Fibroblast of upper back skin (primary cell): ENCODE measurements at regions not wholly inside any gene's neighbourhood (a gene's known extent, or its start where the extent isn't known, plus 50 kb on each side); places are given as distances from the start of the nearest gene placed in this dataset.
"Not testable (repeated sequence)": the region's sequence is repeated elsewhere in the genome, so short reads cannot be mapped to it uniquely, and the experiment has no call there.

Experiments
- DNase-seq: peaks from one replicate; pipeline ENCODE4 v3.0.0-alpha.2; 2013

DNA sequence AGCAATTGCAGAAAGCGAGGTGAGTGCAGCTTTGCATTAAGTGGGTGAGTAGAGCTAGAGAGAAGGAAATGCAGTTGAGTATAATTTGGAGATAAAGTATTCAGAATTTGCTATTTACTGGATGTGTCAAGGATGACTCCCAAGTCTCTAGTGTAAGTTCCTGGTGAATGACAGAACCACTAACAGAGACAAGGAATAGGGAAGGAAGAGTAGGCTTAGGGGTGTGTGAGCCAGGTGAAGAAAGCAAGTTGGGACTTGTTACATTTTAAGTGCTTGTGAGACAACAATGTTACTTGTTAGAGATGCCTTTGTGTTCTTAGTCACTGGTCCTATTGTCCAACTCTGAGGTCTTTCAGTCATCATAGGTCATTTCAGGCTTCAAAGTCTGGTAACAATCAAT is 70.8 kb downstream of the TBC1D26 start:
- DNase-seq, result not testable (repeated sequence)

DNA sequence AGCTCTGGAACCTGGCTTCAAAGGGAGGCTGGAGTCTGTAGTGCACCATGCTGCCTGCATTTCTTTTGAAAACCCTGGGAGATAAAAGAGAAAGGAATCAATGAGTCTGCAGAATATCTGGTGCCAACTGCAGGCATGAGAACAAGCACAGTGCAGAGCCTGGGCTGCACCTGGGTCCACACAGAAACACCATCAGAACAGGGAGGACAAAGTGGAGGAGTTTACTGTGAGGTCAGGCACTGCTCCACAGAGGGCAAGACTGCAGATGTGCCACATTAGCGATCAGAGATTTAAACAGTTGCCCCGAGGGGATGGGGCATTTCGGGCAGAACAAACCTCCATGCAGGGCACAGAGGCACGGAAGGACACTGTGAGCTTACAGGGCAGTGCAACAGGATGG is 74.7 kb downstream of the TBC1D26 start:
- not testable (repeated sequence) for DNase-seq

DNA sequence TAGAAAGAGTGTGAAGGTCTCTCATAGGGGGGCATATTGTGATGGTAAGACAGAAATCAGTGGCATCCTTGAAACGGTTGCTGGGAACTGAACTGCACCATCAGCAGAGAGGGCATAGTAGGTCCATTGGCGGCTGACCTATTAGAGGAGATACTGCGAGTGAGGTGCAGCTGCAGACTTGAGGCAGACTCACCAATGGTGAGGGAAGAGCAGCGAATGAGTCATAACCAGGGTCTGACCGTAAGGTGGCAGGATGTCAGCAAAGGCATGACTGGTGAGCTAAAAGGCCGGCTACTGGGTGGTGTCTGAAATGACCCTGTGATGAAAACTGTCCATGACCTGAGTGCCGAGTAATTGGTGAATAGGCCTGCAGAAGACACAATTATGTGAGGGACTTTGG is 81.3 kb downstream of the TBC1D26 start:
- DNase-seq, result not testable (repeated sequence)

DNA sequence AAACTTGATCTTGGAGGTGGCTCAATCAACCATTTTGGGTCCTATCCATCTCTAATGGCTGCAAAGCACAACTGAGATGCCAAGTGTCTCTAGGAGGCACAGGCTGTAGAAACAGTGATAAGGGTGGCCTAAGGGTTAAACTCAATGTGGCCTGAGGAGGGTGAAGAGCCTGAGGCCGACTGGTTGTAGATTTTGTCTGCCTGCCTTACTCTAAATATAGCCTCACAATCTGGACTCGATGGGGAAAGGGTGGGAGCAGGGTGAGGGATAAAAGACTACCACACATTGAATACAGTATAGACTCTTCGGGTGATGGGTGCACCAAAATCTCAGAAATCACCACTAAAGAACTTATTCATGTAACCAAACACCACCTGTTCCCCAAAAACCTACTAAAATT is 81.9 kb downstream of the TBC1D26 start:
- DNase-seq, result not testable (repeated sequence)

DNA sequence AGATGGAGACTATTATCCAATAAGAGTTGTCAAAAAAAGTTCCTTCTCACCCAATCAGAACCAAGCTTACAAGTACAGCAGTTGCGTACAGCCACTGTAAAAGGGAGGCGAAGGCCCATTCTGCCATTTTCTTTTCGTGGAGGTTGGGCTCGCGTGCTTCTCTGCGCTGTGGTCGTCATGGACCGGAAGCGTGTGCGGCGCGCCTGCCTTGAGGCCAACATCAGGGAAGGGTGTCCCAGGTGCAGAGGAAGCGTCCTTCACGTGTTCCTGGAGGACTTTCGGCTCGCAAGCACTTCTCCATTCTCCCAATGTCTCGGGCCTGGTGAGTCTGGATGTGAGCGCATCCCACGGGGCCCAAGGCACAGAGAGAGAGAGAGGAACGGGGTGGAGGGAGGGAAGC is 85.8 kb downstream of the TBC1D26 start:
- not testable (repeated sequence) for DNase-seq

DNA sequence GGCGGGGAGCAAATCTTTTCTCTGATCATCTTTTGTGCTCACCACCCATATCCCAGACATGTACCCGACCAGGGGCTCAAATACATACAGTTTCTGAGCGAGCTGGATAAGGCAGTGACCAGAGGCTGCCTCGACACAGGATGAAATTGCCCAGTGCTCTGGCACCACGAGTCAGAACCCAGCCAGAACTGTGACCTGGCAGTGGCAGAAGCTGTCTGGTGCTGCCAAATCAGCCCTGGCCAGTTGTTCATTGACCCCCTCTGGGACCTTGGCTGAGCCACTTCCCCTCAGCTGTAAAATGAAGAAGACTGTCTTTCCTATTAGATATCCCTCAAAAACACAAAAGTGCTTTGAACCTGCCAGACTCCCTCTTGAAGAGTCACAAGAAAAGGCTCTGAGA is 90.2 kb downstream of the TBC1D26 start:
- not testable (repeated sequence) for DNase-seq

DNA sequence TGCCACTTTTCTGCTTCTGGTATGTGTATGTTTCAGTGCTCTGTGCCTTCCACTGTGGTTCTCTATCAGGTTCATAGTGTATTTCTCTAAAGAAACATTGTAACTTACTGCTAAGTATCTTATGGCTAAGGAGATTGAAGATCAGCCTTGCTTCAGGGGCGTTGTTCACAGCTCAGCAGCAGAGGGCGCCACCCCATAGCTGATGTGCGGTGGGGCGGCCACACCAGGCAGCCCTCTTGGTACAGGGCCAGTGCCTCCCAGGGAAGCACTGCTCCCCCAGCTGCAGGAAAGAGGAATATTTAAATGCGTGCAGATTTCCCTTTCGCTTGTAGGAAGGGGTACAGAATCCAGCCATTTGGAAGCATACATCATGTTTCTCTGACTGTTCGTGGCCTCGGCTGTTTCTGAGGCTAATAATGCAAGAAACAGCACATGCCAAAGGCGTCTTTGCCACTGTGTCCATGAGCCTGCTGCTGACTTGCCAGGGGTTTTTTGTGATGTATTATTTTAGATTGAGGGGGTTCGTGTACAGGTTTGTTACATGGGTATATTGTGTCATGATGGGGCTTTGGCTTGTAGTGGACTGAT is 96.7 kb downstream of the TBC1D26 start:
- peak; percentile 65 for DNase-seq

DNA sequence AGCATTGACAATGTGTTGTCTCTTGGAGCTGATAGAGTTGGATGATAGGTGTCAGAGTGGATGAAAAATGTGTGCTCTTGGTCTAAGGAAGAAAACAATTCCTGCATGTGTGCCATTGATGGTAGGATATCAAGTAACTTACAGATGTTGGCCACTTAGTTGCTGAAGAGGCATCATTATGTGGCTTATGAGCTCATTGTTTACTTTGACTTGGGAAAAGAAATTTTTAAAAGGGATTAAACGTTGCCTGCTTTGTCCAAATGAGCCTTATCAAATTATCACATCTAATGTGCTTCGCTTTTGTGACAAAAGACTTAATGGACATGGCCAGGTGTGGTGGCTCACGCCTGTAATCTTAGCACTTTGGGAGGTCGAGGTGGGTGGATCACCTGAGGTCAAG is 98.1 kb downstream of the TBC1D26 start:
- not testable (repeated sequence) for DNase-seq

DNA sequence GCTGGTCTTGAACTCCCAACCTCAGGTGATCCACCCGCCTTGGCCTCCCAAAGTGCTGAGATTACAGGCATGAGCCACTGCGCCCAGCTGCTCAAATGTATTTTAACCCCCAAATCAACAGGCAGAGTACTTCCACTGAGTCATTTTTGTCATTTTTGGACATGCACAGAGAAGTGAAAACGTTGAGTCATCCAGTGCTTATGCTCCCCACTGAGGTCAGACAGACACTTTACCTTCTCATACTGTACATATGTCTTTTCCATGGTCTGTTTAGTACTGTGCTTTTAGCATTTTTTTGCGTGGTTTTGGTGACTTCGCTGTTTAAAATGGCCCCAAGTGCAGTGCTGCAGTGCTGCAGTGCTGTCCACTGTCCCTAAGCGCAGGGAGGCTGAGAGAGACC is 99.1 kb downstream of the TBC1D26 start:
- peak; percentile 81 for DNase-seq

DNA sequence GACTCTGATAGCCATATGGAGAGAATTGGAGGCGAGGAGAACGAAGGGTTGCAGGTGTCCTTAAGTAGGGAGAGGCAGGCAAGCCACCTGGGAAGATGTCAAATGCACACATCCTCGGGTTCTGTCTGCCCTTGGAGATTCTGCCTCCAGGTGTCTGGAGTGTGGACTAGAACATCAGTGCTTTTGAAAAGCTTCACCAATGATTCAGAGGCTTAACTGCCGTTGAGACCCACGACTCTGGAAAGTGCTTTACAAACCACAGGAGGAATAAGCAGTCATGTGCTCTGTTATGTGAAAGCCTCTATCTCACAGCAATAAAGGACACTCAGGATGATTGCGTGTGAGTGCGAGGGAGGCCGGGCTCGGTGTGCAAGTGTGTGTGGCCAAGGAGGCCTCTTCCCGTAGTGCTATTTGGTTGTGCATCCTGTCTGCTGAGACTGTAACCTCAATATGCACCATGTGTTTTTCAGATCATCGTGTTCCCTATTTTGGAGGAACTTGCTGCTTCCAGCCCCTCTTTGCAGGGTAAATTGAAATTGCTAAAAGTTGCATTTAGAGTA is 100.9 kb downstream of the TBC1D26 start:
- not testable (repeated sequence) for DNase-seq

DNA sequence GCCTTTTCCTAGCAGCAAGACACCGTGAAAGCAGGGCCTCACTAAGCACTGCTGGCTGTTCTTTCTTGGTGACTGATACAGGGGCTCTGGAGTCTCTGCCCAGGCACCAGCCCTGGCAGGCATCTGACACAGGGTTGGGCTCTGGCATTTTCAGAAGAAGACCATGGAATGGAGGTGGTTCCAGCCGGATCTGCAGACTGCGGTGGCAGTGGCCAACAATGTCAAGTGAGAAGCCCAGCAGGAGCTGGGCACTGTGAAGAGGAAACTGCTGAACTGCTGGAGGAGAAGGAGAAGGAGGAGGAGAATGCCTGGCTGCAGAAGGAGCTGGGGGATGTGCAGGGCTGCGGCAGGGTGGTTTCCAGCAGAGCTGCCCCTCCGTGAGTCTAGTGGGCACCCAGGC is 101.8 kb downstream of the TBC1D26 start:
- not testable (repeated sequence) for DNase-seq

DNA sequence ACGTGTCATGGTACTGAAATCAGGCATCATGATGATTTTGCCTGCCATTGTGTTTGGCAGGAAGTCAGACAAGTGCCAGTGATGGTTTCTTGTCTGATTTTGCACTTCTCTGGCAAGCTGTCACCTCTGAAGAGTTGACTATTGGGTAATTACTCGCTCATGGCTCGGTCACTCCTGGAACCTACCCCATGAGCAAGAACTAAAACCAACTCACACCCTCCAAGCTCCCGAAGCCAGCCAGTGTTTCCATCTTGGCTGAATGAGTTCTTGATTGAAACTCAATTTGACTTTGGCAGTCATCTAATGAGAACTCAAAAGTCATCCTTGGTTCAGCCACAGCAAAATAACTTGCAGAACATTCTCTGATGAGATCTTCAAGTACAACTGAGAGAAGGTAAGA is 103.4 kb downstream of the TBC1D26 start:
- DNase-seq, result not testable (repeated sequence)

DNA sequence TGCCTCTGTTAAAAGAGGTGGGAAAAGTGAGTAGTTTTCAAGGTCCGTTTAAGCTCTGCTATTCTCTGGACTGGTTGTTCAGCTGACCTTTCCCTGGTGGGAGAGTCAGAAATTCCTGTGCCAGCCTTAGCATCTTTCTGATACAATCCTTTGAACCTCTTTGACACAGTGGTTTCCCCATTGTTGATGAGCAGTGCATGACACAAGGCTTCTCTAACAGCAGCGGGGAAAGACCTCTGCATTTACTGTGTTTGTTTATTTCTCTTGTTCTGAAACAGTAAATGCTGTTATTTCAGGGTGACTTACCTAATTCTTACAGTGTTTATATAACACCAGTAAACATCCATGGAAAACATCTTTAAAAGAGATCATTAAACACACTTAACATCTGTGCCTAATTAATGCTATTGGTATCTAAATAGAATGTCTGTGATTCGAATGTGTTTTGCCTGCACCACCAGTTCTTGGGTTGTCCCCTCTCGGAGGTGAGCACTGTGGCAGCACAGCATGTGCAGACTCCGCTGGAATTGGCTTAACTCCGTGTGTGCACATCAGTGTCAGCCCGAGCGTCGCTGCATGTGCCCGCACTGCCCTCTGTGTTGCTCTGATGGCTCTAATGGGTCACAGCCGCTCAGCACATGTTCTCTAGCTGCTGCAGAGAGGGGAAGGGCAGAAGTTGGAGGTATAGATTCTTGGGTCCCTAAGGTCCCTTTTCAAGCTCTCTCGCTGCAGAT is 104.3 kb downstream of the TBC1D26 start:
- DNase-seq, result not testable (repeated sequence)

DNA sequence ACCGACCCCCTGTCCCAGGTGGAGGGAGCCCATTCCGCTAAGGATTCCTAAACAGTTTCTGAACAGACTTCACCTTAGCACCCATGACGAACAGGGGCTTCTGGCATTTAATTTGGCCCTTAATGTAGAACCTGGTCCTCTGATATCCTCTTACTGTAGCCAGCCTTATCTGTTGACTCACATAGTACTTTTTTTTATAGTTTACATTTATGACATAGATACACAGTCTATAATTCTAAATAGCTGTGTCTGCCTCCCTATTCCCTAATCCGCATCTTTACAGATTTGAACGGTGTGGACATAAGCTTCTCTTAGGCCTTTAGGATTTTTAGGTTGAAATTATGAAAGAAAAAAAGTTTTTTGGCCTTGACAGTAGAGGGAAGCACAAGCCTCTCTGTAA is 104.9 kb downstream of the TBC1D26 start:
- DNase-seq, result not testable (repeated sequence)

DNA sequence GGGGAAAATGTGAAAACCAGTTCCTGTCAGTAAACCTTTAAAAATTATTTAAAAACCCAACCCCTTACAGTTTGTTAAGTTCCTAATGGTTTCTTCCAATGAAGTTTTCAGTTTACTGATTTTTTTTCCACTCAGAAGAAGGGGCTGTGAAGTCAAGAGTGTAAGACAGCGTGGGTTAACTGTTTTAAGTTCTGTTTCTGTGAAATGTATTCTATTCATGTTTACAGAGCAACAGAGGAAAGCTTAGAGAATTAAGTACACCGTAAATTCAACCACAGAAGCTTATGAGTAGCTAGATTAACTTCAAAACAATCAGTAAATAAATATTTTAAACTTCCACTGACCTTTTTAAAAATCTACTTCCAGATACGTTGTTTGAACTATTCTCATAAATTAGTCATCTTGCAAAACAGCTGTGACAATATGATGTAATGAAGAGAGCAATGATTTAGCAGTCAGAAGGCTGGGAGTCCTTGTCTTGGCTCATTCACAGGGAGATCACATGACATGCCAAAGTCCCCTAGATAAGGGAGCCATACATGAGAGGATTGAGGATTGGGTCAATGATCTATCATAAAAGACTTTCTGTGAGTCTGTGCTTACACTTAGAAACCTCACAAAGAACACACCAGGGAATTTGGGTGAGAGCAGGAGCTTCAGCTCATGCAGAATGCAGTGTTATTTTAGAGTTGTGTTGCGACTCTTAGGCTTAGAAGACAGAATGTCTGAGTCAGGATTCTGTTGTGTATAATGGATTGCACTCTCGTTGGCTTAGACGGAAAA is 97.3 kb upstream of the ADORA2B start:
- DNase-seq, result peak; percentile 28

DNA sequence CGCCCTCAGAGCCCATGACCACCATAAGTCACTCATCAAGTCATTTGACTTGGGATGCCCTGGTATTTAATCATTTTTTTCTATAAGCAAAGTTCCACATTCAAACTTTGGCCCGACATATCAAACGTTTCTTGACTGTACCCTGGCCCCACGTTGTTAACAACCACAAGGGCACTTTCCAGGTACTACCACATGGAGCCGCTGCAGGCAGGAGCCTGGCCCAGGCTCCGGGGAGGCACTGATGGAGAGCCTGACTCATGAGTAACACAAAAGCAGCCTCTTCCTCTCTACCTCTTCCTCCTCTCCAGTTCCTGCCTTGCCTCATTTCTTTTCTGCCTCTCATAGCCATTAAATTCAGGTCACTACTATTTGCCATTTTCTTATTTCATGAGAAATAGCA is 95.9 kb upstream of the ADORA2B start:
- DNase-seq, result peak; percentile 53

DNA sequence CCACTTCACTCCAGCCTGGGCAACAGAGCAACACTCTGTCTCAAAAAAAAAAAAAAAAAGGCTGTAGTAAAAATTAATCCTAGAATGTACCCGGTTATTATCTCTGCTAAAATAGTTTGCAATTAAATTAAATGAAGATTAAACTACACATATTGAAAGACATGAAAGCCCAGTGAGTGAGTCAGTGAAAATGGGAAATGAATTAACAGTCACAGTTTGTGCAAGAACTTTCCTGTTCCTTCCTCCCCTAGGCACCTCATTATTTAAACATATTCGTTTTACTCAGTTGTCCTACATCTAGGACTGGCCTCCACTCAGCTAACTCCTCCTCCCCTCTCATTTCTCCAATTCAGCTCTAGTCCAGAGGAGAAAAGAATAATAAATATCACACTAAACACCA is 94.9 kb upstream of the ADORA2B start:
- not testable (repeated sequence) for DNase-seq

DNA sequence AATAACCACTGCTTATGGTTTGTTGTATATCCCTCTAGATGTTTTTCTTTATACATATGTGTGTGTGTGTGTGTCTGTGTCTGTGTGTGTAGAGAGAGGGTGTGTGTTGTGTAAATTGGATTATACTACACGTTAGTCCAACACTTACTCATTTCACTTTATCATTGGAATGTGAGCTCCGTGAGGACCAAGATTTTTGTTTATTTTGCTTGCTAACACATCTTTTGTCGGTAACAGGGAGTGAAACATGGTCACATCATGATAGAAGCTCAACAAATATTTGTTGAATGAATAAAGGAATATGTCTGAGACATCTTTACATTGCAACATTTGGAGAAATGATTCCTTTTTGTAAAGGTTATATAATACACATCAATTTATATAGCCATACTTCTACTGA is 94.2 kb upstream of the ADORA2B start:
- not testable (repeated sequence) for DNase-seq

DNA sequence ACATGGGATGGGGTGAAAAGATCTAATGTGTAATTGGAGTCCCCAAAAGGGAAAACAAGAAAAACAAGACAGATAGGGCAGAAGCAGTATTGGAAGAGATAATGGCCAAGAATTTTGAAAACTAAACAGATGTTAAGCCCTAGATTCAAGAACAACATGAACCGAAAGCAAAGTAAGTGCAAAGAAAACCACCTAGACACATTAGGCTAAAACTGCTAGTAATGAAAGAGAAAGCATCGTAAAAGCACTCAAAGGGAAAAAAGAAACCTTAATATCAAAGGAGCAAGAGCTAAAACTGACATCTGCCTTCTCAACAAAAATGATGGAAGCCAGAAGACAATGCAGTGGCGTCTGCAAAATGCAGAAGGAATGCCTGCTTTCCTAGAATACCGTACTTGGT is 92.1 kb upstream of the ADORA2B start:
- not testable (repeated sequence) for DNase-seq

DNA sequence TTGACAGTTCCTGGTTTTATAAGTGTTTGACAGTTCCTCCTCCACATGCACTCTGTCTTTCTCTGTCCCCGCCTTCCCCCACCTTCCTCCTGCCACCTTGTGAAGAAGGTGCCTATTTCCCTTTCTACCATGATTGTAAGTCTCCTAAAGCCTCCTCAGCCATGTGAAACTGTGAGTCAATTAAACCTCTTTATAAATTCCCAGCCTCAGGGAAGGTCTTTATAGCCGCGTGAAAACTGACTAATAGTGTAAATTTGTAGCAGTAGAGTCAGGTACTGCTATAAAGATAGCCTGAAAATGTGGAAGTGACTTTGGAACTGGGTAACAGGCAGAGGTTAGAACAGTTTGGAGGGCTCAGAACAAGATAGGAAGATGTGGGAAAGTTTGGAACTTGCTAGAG is 88.7 kb upstream of the ADORA2B start:
- not testable (repeated sequence) for DNase-seq

DNA sequence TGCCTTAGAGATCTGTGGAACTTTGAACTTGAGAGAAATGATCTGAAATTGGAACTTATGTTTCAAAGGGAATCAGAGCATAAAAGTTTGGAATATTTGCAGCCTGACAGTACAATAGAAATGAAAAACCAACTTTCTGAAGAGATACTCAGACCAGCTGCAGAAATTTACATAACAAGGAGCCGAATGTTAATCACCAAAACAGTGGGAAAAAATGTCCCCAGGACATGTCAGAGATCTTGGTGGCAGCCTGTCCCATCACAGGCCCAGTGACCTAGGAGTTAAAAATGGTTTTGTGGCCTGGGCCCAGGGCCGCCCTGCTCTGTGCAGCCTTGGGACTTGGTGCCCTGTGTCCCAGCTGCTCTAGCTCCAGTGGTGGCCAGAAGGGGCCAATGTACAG is 88.2 kb upstream of the ADORA2B start:
- DNase-seq, result not testable (repeated sequence)

DNA sequence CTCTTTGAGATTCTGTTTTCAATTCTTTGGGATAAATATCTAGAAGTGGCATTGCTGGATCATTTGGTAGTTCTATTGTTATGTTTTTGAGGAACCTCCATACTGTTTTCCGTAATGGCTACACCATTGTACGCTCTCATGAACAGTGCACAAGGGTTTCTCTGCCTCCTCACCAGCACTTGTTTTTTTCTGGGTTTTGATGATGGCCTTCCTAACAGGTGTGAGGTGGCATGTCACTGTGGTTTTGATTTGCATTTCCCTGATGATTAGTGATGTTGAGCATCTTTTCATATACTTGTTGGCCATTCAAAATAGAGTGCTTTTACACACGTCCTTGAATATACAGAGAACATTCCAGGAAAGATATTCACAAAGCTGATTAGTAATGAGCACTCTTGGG is 86.8 kb upstream of the ADORA2B start:
- not testable (repeated sequence) for DNase-seq

DNA sequence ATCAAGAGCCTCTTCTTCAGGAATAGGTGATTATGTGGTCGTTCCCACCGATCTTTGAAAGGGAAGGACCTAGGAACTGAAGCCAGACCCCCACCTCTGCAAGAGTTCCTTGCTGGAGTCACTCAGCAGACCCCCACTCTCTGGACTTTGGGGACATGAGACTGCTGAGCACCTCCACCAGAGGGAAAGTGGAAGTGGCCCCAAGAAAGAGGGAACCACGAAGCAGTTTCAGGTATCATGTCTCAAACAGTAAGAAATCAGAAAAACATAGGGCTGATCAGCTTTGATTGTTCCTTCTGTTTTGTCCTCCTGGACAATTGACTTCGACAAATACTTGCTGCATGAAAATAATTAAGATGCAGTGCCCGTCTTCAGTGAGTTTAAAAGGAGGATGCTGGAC is 84.2 kb upstream of the ADORA2B start:
- not testable (repeated sequence) for DNase-seq

DNA sequence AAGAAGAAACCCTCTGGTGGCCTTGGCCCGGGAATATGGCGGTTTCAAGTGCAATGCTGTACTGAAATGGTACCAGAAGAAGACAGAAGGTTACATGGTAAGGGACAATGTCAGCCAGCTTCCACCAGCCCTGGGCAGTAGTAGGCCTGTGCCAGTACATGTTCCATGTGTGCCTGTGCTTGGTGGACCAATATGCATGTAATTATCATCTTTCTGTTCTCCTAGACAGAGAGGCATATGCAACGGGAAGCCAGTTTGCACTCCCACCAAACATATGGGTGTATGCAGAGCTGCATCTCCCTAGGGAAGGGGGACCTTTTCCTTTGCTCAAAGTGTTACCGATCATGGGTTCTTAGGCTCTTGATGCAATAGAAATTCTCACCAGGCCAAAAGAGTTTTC is 80.9 kb upstream of the ADORA2B start:
- not testable (repeated sequence) for DNase-seq
